ENCODE measurements at regions not wholly inside any gene's neighbourhood (a gene's known extent, or its start where the extent isn't known, plus 50 kb on each side); places are given as distances from the start of the nearest gene placed in this dataset.

DNA sequence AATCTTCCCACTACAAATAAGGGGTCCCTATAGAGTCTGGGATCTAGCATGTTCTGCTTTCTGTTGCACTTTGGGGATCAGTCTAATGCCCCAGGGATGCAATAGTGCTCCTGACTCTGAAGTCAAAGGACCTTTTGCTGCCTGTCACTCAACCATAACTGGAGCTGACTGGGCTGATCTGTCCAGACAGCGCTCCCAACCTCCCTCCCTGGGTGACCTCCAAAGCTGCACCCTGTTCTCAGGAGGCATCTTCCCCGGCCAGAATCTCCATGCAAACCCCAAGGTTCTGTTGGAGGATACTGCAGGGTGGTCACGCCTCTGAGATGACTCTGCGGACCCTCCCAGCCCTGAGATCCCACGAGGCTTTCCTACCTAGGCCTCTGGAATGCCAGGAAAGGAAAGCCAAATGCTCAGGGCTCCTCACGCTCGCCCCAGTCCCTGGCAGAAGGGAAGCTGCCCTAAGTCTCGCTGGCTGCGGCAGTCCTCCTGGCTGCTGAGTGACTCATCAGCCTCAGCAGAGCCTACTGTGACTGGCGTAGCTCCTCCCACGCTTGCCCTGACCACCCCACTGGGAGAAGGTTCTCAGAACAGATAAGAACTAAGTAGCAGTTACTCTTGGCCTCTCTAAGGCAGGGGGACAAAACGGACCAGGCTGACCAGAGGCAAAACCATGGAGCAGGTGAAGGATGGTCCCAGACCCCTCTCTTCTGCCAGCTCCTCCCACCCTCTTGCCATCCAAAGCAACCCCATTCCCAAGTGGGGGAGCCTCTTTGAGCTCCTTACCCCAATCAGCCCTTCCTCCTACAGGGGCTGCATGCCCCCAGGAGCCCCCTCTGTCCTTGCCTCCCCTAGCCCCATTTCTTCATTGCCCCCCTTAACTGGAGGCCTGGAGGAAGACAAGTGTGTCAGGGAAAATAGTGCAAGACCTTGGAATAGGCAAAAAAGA lies 124.1 kb upstream of the TNRC6C start:
- no peak for TF ChIP-seq EZH2phosphoT487 (IDR thresholded peaks at IDR 0.05; ENCODE audit: borderline replicate concordance, low read length)
- no peak for TF ChIP-seq CTCF (IDR thresholded peaks at IDR 0.05; ENCODE audit: low read depth, low read length, poor library complexity, severe bottlenecking)
